HG03139 (cell line): ENCODE measurements at regions not wholly inside any gene's neighbourhood (a gene's known extent, or its start where the extent isn't known, plus 50 kb on each side); places are given as distances from the start of the nearest gene placed in this dataset.
"Not testable (repeated sequence)": the region's sequence is repeated elsewhere in the genome, so short reads cannot be mapped to it uniquely, and the experiment has no call there.

Source experiments
- ATAC-seq: cut with Tn5 transposase; IDR thresholded peaks from one replicate; pipeline ENCODE4 v1.9.1; 2021; ENCODE audit not compliant: unreplicated experiment

GRCh38 chr16:75836347-75837010 is 110.2 kb upstream of the CPHXL start:
- no peak for ATAC-seq

- ATAC-seq = no peak
Measured at GRCh38 chr16:75837264-75837663, 111.0 kb upstream of the CPHXL start.

- no peak for ATAC-seq
Measured at GRCh38 chr16:75837681-75838080, 111.4 kb upstream of the CPHXL start.

- no peak for ATAC-seq
Measured at GRCh38 chr16:75841517-75841916, 115.2 kb upstream of the CPHXL start.

GRCh38 chr16:75847172-75847571 is 120.9 kb upstream of the CPHXL start:
- ATAC-seq = no peak

- ATAC-seq = no peak
Measured at GRCh38 chr16:75854152-75854551, 127.9 kb upstream of the CPHXL start.

GRCh38 chr16:75860326-75861053 is 134.2 kb upstream of the CPHXL start:
- ATAC-seq = no peak

- ATAC-seq = no peak
Measured at GRCh38 chr16:75861311-75862097, 135.2 kb upstream of the CPHXL start.

- no peak for ATAC-seq
Measured at GRCh38 chr16:75862098-75862386, 135.8 kb upstream of the CPHXL start.

- no peak for ATAC-seq
Measured at GRCh38 chr16:75864243-75864642, 138.0 kb upstream of the CPHXL start.

- ATAC-seq = no peak
Measured at GRCh38 chr16:75865736-75866135, 139.4 kb upstream of the CPHXL start.

GRCh38 chr16:75868636-75869632 is 142.6 kb upstream of the CPHXL start:
- no peak for ATAC-seq

GRCh38 chr16:75881280-75881679 is 155.0 kb upstream of the CPHXL start:
- ATAC-seq = not testable (repeated sequence)

GRCh38 chr16:75899163-75899562 is 172.9 kb upstream of the CPHXL start:
- no peak for ATAC-seq

GRCh38 chr16:75908331-75909117 is 182.2 kb upstream of the CPHXL start:
- ATAC-seq = no peak

- ATAC-seq = no peak
Measured at GRCh38 chr16:75909746-75910145, 183.5 kb upstream of the CPHXL start.

GRCh38 chr16:75911896-75912295 is 185.6 kb upstream of the CPHXL start:
- no peak for ATAC-seq

- no peak for ATAC-seq
Measured at GRCh38 chr16:75913958-75914357, 187.7 kb upstream of the CPHXL start.

GRCh38 chr16:75916451-75916850 is 190.2 kb upstream of the CPHXL start:
- no peak for ATAC-seq

- ATAC-seq = no peak
Measured at GRCh38 chr16:75918109-75918508, 191.8 kb upstream of the CPHXL start.
